Spleen (tissue), 11 donors: ENCODE measurements at regions not wholly inside any gene's neighbourhood (a gene's known extent, or its start where the extent isn't known, plus 50 kb on each side); places are given as distances from the start of the nearest gene placed in this dataset.

Experiments
- DNase-seq: peaks from one replicate; pipeline ENCODE4 v3.0.0-alpha.2; 2020
- H3K27ac ChIP-seq, 8 donors: fragments of 200-600 bp; sonication (generic) in 7 of 8; 1 replicate in 4 of 8; 2 replicates in 4 of 8; pipeline versions ENCODE4 v1.5.0 to v1.8.0; 2016 to 2021; ENCODE audit warnings: inconsistent platforms in 4 of 8, mild to moderate bottlenecking in 4 of 8, moderate library complexity in 1 of 8
- H3K27me3 ChIP-seq, 7 donors: fragments of 200-600 bp; sonication (generic) in 6 of 7; replicated peaks in 1 of 7; 1 replicate in 4 of 7; 2 replicates in 3 of 7; pipeline versions ENCODE4 v1.5.0 to v1.8.0; 2016 to 2021; ENCODE audit warnings: inconsistent platforms in 3 of 7, mild to moderate bottlenecking in 1 of 7
- H3K36me3 ChIP-seq, 6 donors: fragments of 200-600 bp; sonication (generic) in 5 of 6; 1 replicate in 4 of 6; 2 replicates in 2 of 6; pipeline versions ENCODE4 v1.5.0 to v1.8.0; 2016 to 2021; ENCODE audit warnings: inconsistent platforms in 2 of 6
- H3K4me1 ChIP-seq, 6 donors: fragments of 200-600 bp; sonication (generic) in 5 of 6; 1 replicate in 3 of 6; 2 replicates in 3 of 6; pipeline versions ENCODE4 v1.5.0 to v1.8.0; 2016 to 2021; ENCODE audit warnings: inconsistent platforms in 3 of 6
- H3K4me3 ChIP-seq, 8 donors: fragments of 200-600 bp; sonication (generic) in 7 of 8; 1 replicate in 4 of 8; 2 replicates in 4 of 8; pipeline versions ENCODE4 v1.5.0 to v1.8.0; 2016 to 2021; ENCODE audit warnings: inconsistent platforms in 4 of 8, mild to moderate bottlenecking in 4 of 8, moderate library complexity in 2 of 8
- H3K9me3 ChIP-seq, 8 donors: fragments of 200-600 bp; sonication (generic) in 7 of 8; 1 replicate in 4 of 8; 2 replicates in 4 of 8; pipeline versions ENCODE4 v1.5.0 to v1.8.0; 2016 to 2021; ENCODE audit warnings: inconsistent platforms in 4 of 8
- POLR2A ChIP-seq, 3 donors: fragments of 450-650 bp; IDR thresholded peaks; one replicate each; pipeline ENCODE4 v1.5.1; 2017; ENCODE audit warnings: antibody characterized with exemption in 3 of 3, mild to moderate bottlenecking in 1 of 3
- POLR2AphosphoS5 ChIP-seq, 3 donors: sonication (generic); formaldehyde crosslinking; IDR thresholded peaks; one replicate each; pipeline ENCODE4 v1.5.1; 2017; ENCODE audit warnings: antibody characterized with exemption in 3 of 3
- WGBS, 5 donors: extraction: QIAGEN DNeasy Blood & Tissue Kit in 3 of 5; methylation state at CpG; one replicate each; pipeline versions ENCODE4 v1.1.5 to v1.1.7; 2013 to 2018; 5-methylcytosine and 5-hydroxymethylcytosine counted together
- intact Hi-C: fragments of 100-400 bp; cut with DNase I; formaldehyde crosslinking; loops from one replicate; pipeline ENCODE4 v1.15.0; 2023; ENCODE audit warnings: low total_unique reads
- TF ChIP-seq, protein P1 (sequence below), 11 experiments: fragments of 200-600 bp in 7 of 11; fragments of 450-650 bp in 4 of 11; sonication (generic) in 4 of 11; IDR thresholded peaks in 8 of 11; conservative IDR thresholded peaks in 3 of 11; 1 replicate in 7 of 11; 2 replicates in 4 of 11; pipeline versions ENCODE4 v1.4.0 to v1.8.0; 2016 to 2021; ENCODE audit warnings: antibody characterized with exemption in 11 of 11, inconsistent platforms in 4 of 11, mild to moderate bottlenecking in 1 of 11
- donor health status: healthy with polysubstance abuse.
- donor health status: DM: no; HTN: no; CAD: no; lungs with moderate emphysema.
- donor health status: DM: no; HTN: no; CAD: no.
- donor health status: Bipolar disorder and iron deficiency.
- donor health status: healthy.
- donor health status: DM: no; HTN: no; CAD: no.
- donor health status: DM: yes; HTN: yes; CAD: no.

- TF ChIP-seq, protein P1, sequence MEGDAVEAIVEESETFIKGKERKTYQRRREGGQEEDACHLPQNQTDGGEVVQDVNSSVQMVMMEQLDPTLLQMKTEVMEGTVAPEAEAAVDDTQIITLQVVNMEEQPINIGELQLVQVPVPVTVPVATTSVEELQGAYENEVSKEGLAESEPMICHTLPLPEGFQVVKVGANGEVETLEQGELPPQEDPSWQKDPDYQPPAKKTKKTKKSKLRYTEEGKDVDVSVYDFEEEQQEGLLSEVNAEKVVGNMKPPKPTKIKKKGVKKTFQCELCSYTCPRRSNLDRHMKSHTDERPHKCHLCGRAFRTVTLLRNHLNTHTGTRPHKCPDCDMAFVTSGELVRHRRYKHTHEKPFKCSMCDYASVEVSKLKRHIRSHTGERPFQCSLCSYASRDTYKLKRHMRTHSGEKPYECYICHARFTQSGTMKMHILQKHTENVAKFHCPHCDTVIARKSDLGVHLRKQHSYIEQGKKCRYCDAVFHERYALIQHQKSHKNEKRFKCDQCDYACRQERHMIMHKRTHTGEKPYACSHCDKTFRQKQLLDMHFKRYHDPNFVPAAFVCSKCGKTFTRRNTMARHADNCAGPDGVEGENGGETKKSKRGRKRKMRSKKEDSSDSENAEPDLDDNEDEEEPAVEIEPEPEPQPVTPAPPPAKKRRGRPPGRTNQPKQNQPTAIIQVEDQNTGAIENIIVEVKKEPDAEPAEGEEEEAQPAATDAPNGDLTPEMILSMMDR (IDR thresholded peaks at IDR 0.05 in 8 of 11, conservative IDR thresholded peaks at IDR 0.05 in 3 of 11) = no peak
- no peak for TF ChIP-seq POLR2AphosphoS5 (IDR thresholded peaks at IDR 0.05)
- no peak for TF ChIP-seq POLR2A (IDR thresholded peaks at IDR 0.05)
- intact Hi-C loops = no loop called here
- no peak overlapping the region for H3K4me3 ChIP-seq
- no peak for DNase-seq
- no peaks in the 10 kb centered on the region for H3K36me3 ChIP-seq
- 53 to 66% (median 61%) methylated on average over 2 of the region's 2 CpGs for whole genome bisulfite sequencing, 5 donors
- no peaks in the 10 kb centered on the region for H3K9me3 ChIP-seq
- H3K27me3 ChIP-seq = no peaks in the 10 kb centered on the region
- no peak overlapping the region for H3K27ac ChIP-seq
- H3K4me1 ChIP-seq = no peaks in the 10 kb centered on the region
Observed at GRCh38 chr2:225793736-225794550, 394.4 kb downstream of the NYAP2 start.

GRCh38 chr2:225788571-225789094, 389.1 kb downstream of the NYAP2 start:
- Histone ChIP-seq H3K36me3 (no peaks in the 10 kb centered on the region), H3K9me3 (no peaks in the 10 kb centered on the region), H3K27ac (no peak overlapping the region), H3K4me1 (no peaks in the 10 kb centered on the region), H3K27me3 (no peaks in the 10 kb centered on the region), H3K4me3 (no peak overlapping the region)
- TF ChIP-seq POLR2AphosphoS5 (IDR thresholded peaks at IDR 0.05) (no peak), POLR2A (IDR thresholded peaks at IDR 0.05) (no peak)
- TF ChIP-seq, protein P1 (IDR thresholded peaks at IDR 0.05 in 8 of 11, conservative IDR thresholded peaks at IDR 0.05 in 3 of 11) = no peak
- DNase-seq = no peak
- 67 to 83% (median 76%) methylated on average over 5 of the region's 5 CpGs for WGBS, 5 donors
- intact Hi-C loops = no loop called here

GRCh38 chr2:225787497-225787896, 388.0 kb downstream of the NYAP2 start:
- WGBS, 5 donors = 80 to 90% (median 90%) methylated on average over 2 of the region's 2 CpGs
- H3K27ac ChIP-seq = no peak overlapping the region
- H3K4me3 ChIP-seq = no peak overlapping the region
- no peaks in the 10 kb centered on the region for H3K36me3 ChIP-seq
- H3K9me3 ChIP-seq = no peaks in the 10 kb centered on the region
- DNase-seq = no peak
- no peaks in the 10 kb centered on the region for H3K4me1 ChIP-seq
- H3K27me3 ChIP-seq = no peaks in the 10 kb centered on the region
- intact Hi-C loops = no loop called here
- TF ChIP-seq POLR2A (IDR thresholded peaks at IDR 0.05) (no peak), POLR2AphosphoS5 (IDR thresholded peaks at IDR 0.05) (no peak)
- TF ChIP-seq, protein P1 (IDR thresholded peaks at IDR 0.05 in 8 of 11, conservative IDR thresholded peaks at IDR 0.05 in 3 of 11) = no peak

DNA sequence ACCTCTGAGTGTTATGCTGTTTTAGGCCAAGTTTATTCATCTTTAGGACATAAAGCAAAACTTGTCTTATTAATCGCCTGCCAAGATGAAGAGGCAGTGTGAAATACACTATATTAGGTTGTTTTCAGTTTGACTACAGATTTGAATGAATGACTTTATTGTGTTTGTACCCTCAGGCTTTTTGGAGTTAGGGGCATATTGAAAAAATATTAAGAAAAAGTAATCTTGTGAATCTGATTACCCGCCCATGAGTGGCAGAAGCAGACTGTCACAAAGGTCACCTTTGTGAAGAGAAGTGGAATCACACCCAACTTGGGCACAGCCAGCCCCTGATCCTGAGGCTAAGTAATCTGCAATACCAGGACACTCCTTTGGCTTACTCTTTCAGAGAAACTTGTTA, 382.5 kb downstream of the NYAP2 start:
- 78 to 96% (median 89%) methylated on average over 2 of the region's 2 CpGs for WGBS, 5 donors

More for the DNA sequence above, 382.5 kb downstream of the NYAP2 start:
- no peak overlapping the region for H3K27ac ChIP-seq
- H3K36me3 ChIP-seq = no peaks in the 10 kb centered on the region
- no peak overlapping the region for H3K4me3 ChIP-seq
- TF ChIP-seq POLR2A (IDR thresholded peaks at IDR 0.05) = no peak
- TF ChIP-seq POLR2AphosphoS5 (IDR thresholded peaks at IDR 0.05) = no peak
- H3K9me3 ChIP-seq = no peaks in the 10 kb centered on the region
- no peak for DNase-seq
- H3K27me3 ChIP-seq = no peaks in the 10 kb centered on the region
- intact Hi-C loops = no loop called here
- no peaks in the 10 kb centered on the region for H3K4me1 ChIP-seq
